Urinary bladder (tissue), 3 donors: ENCODE measurements at regions not wholly inside any gene's neighbourhood (a gene's known extent, or its start where the extent isn't known, plus 50 kb on each side); places are given as distances from the start of the nearest gene placed in this dataset.
"Not testable (repeated sequence)": the region's sequence is repeated elsewhere in the genome, so short reads cannot be mapped to it uniquely, and the experiment has no call there.

Experiments
- DNase-seq: peaks from one replicate; pipeline ENCODE4 v3.0.0-alpha.2; 2015; ENCODE audit errors: extremely low spot score
- H3K27ac ChIP-seq: one replicate; pipeline ENCODE4 v1.5.1; 2013; ENCODE audit warnings: low read depth, mild to moderate bottlenecking, moderate library complexity
- H3K36me3 ChIP-seq: one replicate; pipeline ENCODE4 v1.6.1; 2013; ENCODE audit warnings: mild to moderate bottlenecking, moderate library complexity; ENCODE audit not compliant: insufficient read depth
- H3K4me1 ChIP-seq: one replicate; pipeline ENCODE4 v1.6.1; 2013; ENCODE audit warnings: mild to moderate bottlenecking, moderate library complexity; ENCODE audit not compliant: insufficient read depth
- H3K4me3 ChIP-seq: one replicate; pipeline ENCODE4 v1.5.1; 2013; ENCODE audit warnings: low read depth, low read length
- WGBS: extraction: QIAGEN DNeasy Blood & Tissue Kit; methylation state at CpG from one replicate; pipeline ENCODE4 v1.1.7; 2013; 5-methylcytosine and 5-hydroxymethylcytosine counted together
- donor health status: healthy with polysubstance abuse.
- donor health status: healthy.

- Histone ChIP-seq H3K27ac (no peak overlapping the region), H3K4me3 (no peak overlapping the region), H3K36me3 (no peaks in the 10 kb centered on the region), H3K4me1 (no peaks in the 10 kb centered on the region)
- 54% methylated on average over 5 of the region's 5 CpGs for WGBS
- no peak for DNase-seq
These were observed 189.2 kb upstream of the MGAT4C start for GRCh38 chr12:86445356-86445755.

- Histone ChIP-seq H3K4me1 (no peaks in the 10 kb centered on the region), H3K36me3 (no peaks in the 10 kb centered on the region), H3K4me3 (no peak overlapping the region), H3K27ac (no peak overlapping the region)
- peak; percentile 1 for DNase-seq
- WGBS: 20% methylated on average over 1 of the region's 1 CpG
These were observed 178.9 kb upstream of the MGAT4C start for GRCh38 chr12:86435053-86435452.

- WGBS: 77% methylated on average over 1 of the region's 1 CpG
- Histone ChIP-seq H3K4me3 (no peak overlapping the region), H3K36me3 (no peaks in the 10 kb centered on the region), H3K4me1 (no peaks in the 10 kb centered on the region), H3K27ac (no peak overlapping the region)
- no peak for DNase-seq
These were observed 173.6 kb upstream of the MGAT4C start for GRCh38 chr12:86429824-86430223.

- H3K27ac ChIP-seq: no peak overlapping the region
- WGBS: 89% methylated on average over 8 of the region's 8 CpGs
- DNase-seq: no peak
These were observed 165.1 kb upstream of the MGAT4C start for GRCh38 chr12:86421333-86421732.

GRCh38 chr12:86414201-86414600 lies 158.0 kb upstream of the MGAT4C start:
- Histone ChIP-seq H3K4me1 (no peaks in the 10 kb centered on the region), H3K27ac (no peak overlapping the region), H3K4me3 (no peak overlapping the region), H3K36me3 (no peaks in the 10 kb centered on the region)
- no peak for DNase-seq
- 89% methylated on average over 3 of the region's 3 CpGs for WGBS

More at GRCh38 chr12:86421333-86421732, 165.1 kb upstream of the MGAT4C start:
- H3K4me1 ChIP-seq: no peaks in the 10 kb centered on the region
- H3K4me3 ChIP-seq: no peak overlapping the region
- no peaks in the 10 kb centered on the region for H3K36me3 ChIP-seq

GRCh38 chr12:86411710-86412109 lies 155.5 kb upstream of the MGAT4C start:
- WGBS: 66% methylated on average over 3 of the region's 3 CpGs
- Histone ChIP-seq H3K36me3 (no peaks in the 10 kb centered on the region), H3K4me1 (no peaks in the 10 kb centered on the region), H3K4me3 (no peak overlapping the region), H3K27ac (no peak overlapping the region)
- DNase-seq: no peak

- no peak overlapping the region for H3K27ac ChIP-seq
- H3K4me3 ChIP-seq: no peak overlapping the region
- no peak for DNase-seq
- H3K4me1 ChIP-seq: no peaks in the 10 kb centered on the region
- H3K36me3 ChIP-seq: no peaks in the 10 kb centered on the region
- 85% methylated on average over 5 of the region's 5 CpGs for WGBS
These were observed 151.5 kb upstream of the MGAT4C start for GRCh38 chr12:86407620-86408208.

GRCh38 chr12:86389949-86390348 lies 133.8 kb upstream of the MGAT4C start:
- H3K4me3 ChIP-seq: no peak overlapping the region
- DNase-seq: no peak
- no peak overlapping the region for H3K27ac ChIP-seq
- H3K4me1 ChIP-seq: no peaks in the 10 kb centered on the region
- 78% methylated on average over 2 of the region's 2 CpGs for WGBS
- H3K36me3 ChIP-seq: no peaks in the 10 kb centered on the region

- DNase-seq: no peak
- Histone ChIP-seq H3K4me1 (no peaks in the 10 kb centered on the region), H3K4me3 (no peak overlapping the region), H3K36me3 (no peaks in the 10 kb centered on the region), H3K27ac (no peak overlapping the region)
- WGBS: 80% methylated on average over 1 of the region's 1 CpG
These were observed 131.5 kb upstream of the MGAT4C start for GRCh38 chr12:86387591-86388145.

- not testable (repeated sequence) for DNase-seq
These were observed 127.6 kb upstream of the MGAT4C start for GRCh38 chr12:86383759-86384158.

GRCh38 chr12:86379337-86379736 lies 123.1 kb upstream of the MGAT4C start:
- H3K4me3 ChIP-seq: no peak overlapping the region
- no peaks in the 10 kb centered on the region for H3K36me3 ChIP-seq
- 41% methylated on average over 1 of the region's 1 CpG for WGBS
- no peaks in the 10 kb centered on the region for H3K4me1 ChIP-seq
- H3K27ac ChIP-seq: no peak overlapping the region
- no peak for DNase-seq

More at GRCh38 chr12:86383759-86384158, 127.6 kb upstream of the MGAT4C start:
- not testable (repeated sequence) for H3K4me1 ChIP-seq, H3K27ac ChIP-seq, H3K36me3 ChIP-seq, H3K4me3 ChIP-seq
- 45% methylated on average over 3 of the region's 3 CpGs for WGBS

GRCh38 chr12:86376052-86376451 lies 119.9 kb upstream of the MGAT4C start:
- 57% methylated on average over 2 of the region's 2 CpGs for WGBS
- no peak for DNase-seq
- Histone ChIP-seq H3K36me3 (no peaks in the 10 kb centered on the region), H3K27ac (no peak overlapping the region), H3K4me3 (no peak overlapping the region), H3K4me1 (no peaks in the 10 kb centered on the region)

- 77% methylated on average over 1 of the region's 1 CpG for WGBS
- no peak overlapping the region for H3K4me3 ChIP-seq
- no peak overlapping the region for H3K27ac ChIP-seq
- no peaks in the 10 kb centered on the region for H3K36me3 ChIP-seq
- no peak for DNase-seq
- no peaks in the 10 kb centered on the region for H3K4me1 ChIP-seq
These were observed 117.6 kb upstream of the MGAT4C start for GRCh38 chr12:86373813-86374212.

GRCh38 chr12:86367137-86367536 lies 110.9 kb upstream of the MGAT4C start:
- Histone ChIP-seq H3K4me1 (no peaks in the 10 kb centered on the region), H3K4me3 (no peak overlapping the region), H3K36me3 (no peaks in the 10 kb centered on the region), H3K27ac (no peak overlapping the region)
- 23% methylated on average over 2 of the region's 2 CpGs for WGBS
- DNase-seq: no peak
